ENCODE measurements at regions not wholly inside any gene's neighbourhood (a gene's known extent, or its start where the extent isn't known, plus 50 kb on each side); places are given as distances from the start of the nearest gene placed in this dataset.

GRCh38 chr2:13660231-13660630, 943.5 kb downstream of the TRIB2 start (continued):
- TF ChIP-seq GABPA (IDR thresholded peaks at IDR 0.05; ENCODE audit: borderline replicate concordance, insufficient read depth, low read length): no peak
- TF ChIP-seq BCL11A (IDR thresholded peaks at IDR 0.05; ENCODE audit: low read depth in 2 of 2, low read length in 2 of 2): no peak
- no peak for TF ChIP-seq YY1 (IDR thresholded peaks at IDR 0.05; ENCODE audit: low read depth, low read length)
- no peak for TF ChIP-seq JUN (IDR thresholded peaks at IDR 0.05; ENCODE audit: low read depth, low read length)
- no peak for TF ChIP-seq MAFK (IDR thresholded peaks at IDR 0.05; ENCODE audit: low read depth, low read length)

All from H1 (cell line).